ENCODE measurements at regions not wholly inside any gene's neighbourhood (a gene's known extent, or its start where the extent isn't known, plus 50 kb on each side); places are given as distances from the start of the nearest gene placed in this dataset.
"Not testable (repeated sequence)": the region's sequence is repeated elsewhere in the genome, so short reads cannot be mapped to it uniquely, and the experiment has no call there.

GRCh38 chr7:149604521-149604920 is 106.9 kb upstream of the ZNF746 start:
- DNase-seq (ENCODE audit: low spot score), result no peak

- not testable (repeated sequence) for DNase-seq (ENCODE audit: low spot score)
Measured at GRCh38 chr7:149600669-149601330, 103.2 kb upstream of the ZNF746 start.

- DNase-seq (ENCODE audit: low spot score), result no peak
Measured at GRCh38 chr7:149599636-149600206, 102.1 kb upstream of the ZNF746 start.

- peak; percentile 46 for DNase-seq (ENCODE audit: low spot score)
Measured at GRCh38 chr7:149598721-149599308, 101.2 kb upstream of the ZNF746 start.

GRCh38 chr7:149597789-149598188 is 100.2 kb upstream of the ZNF746 start:
- DNase-seq (ENCODE audit: low spot score), result not testable (repeated sequence)

GRCh38 chr7:149595541-149595940 is 97.9 kb upstream of the ZNF746 start:
- DNase-seq (ENCODE audit: low spot score), result no peak

- no peak for DNase-seq (ENCODE audit: low spot score)
Measured at GRCh38 chr7:149595078-149595477, 97.5 kb upstream of the ZNF746 start.

GRCh38 chr7:149588930-149589329 is 91.3 kb upstream of the ZNF746 start:
- DNase-seq (ENCODE audit: low spot score), result no peak

GRCh38 chr7:149586646-149587645 is 89.3 kb upstream of the ZNF746 start:
- DNase-seq (ENCODE audit: low spot score), result no peak

GRCh38 chr7:149584530-149584929 is 86.9 kb upstream of the ZNF746 start:
- no peak for DNase-seq (ENCODE audit: low spot score)

- DNase-seq (ENCODE audit: low spot score), result no peak
Measured at GRCh38 chr7:149584009-149584408, 86.4 kb upstream of the ZNF746 start.

- no peak for DNase-seq (ENCODE audit: low spot score)
Measured at GRCh38 chr7:149580328-149580727, 82.7 kb upstream of the ZNF746 start.

- DNase-seq (ENCODE audit: low spot score), result not testable (repeated sequence)
Measured at GRCh38 chr7:149579365-149579764, 81.8 kb upstream of the ZNF746 start.

- not testable (repeated sequence) for DNase-seq (ENCODE audit: low spot score)
Measured at GRCh38 chr7:149574428-149574827, 76.8 kb upstream of the ZNF746 start.

GRCh38 chr7:149573519-149573918 is 75.9 kb upstream of the ZNF746 start:
- no peak for DNase-seq (ENCODE audit: low spot score)

GRCh38 chr7:149572920-149573319 is 75.3 kb upstream of the ZNF746 start:
- DNase-seq (ENCODE audit: low spot score), result not testable (repeated sequence)

GRCh38 chr7:149570784-149571183 is 73.2 kb upstream of the ZNF746 start:
- DNase-seq (ENCODE audit: low spot score), result no peak

- DNase-seq (ENCODE audit: low spot score), result no peak
Measured at GRCh38 chr7:149569726-149570422, 72.3 kb upstream of the ZNF746 start.

GRCh38 chr7:149569025-149569725 is 71.6 kb upstream of the ZNF746 start:
- DNase-seq (ENCODE audit: low spot score), result no peak

GRCh38 chr7:149568218-149568617 is 70.6 kb upstream of the ZNF746 start:
- DNase-seq (ENCODE audit: low spot score), result no peak

- no peak for DNase-seq (ENCODE audit: low spot score)
Measured at GRCh38 chr7:149566103-149566502, 68.5 kb upstream of the ZNF746 start.
